Osteoblast (primary cell): ENCODE measurements at regions not wholly inside any gene's neighbourhood (a gene's known extent, or its start where the extent isn't known, plus 50 kb on each side); places are given as distances from the start of the nearest gene placed in this dataset.
"Not testable (repeated sequence)": the region's sequence is repeated elsewhere in the genome, so short reads cannot be mapped to it uniquely, and the experiment has no call there.

Source experiments
- DNase-seq: peaks from one replicate; pipeline ENCODE4 v3.0.0; 2011; ENCODE audit warnings: low spot score, mixed read lengths; ENCODE audit not compliant: insufficient read length; ENCODE audit errors: missing footprints
- H2AFZ ChIP-seq: 2 replicates; pipeline ENCODE4 v1.6.0; 2011; ENCODE audit warnings: mild to moderate bottlenecking, low read length
- H3K27ac ChIP-seq: 2 replicates; pipeline ENCODE4 v1.5.1; 2011; ENCODE audit warnings: mild to moderate bottlenecking, low read depth, low read length, moderate library complexity
- H3K27me3 ChIP-seq: 2 replicates; pipeline ENCODE4 v1.6.0; 2012; ENCODE audit warnings: mild to moderate bottlenecking, control low read depth, inconsistent platforms, low read length, moderate library complexity; ENCODE audit not compliant: insufficient read depth
- H3K36me3 ChIP-seq: 2 replicates; pipeline ENCODE4 v1.5.1; 2011; ENCODE audit warnings: mild to moderate bottlenecking, low read length, control low read depth, moderate library complexity; ENCODE audit not compliant: insufficient read depth
- H3K4me1 ChIP-seq: 2 replicates; pipeline ENCODE4 v1.5.1; 2011; ENCODE audit warnings: mild to moderate bottlenecking, low read length, control low read depth, moderate library complexity; ENCODE audit not compliant: insufficient read depth
- H3K4me2 ChIP-seq: 2 replicates; pipeline ENCODE4 v1.6.0; 2011; ENCODE audit warnings: mild to moderate bottlenecking, low read length; ENCODE audit not compliant: insufficient read depth
- H3K4me3 ChIP-seq: fragments of 200-600 bp; sonication (generic); 3 replicates; pipeline ENCODE4 v1.5.1; 2012; ENCODE audit warnings: mild to moderate bottlenecking, low read length, inconsistent platforms; ENCODE audit not compliant: insufficient read depth
- H3K79me2 ChIP-seq: 2 replicates; pipeline ENCODE4 v1.6.0; 2012; ENCODE audit warnings: mild to moderate bottlenecking, low read length, control low read depth, inconsistent platforms; ENCODE audit not compliant: insufficient read depth
- H3K9me3 ChIP-seq: 2 replicates; pipeline ENCODE4 v1.5.1; 2011; ENCODE audit warnings: low read depth, low read length, control low read depth
- H4K20me1 ChIP-seq: 2 replicates; pipeline ENCODE4 v1.6.0; 2012; ENCODE audit warnings: mild to moderate bottlenecking, low read length, control low read depth; ENCODE audit not compliant: insufficient read depth
- CTCF ChIP-seq: IDR thresholded peaks from 2 replicates; pipeline ENCODE4 v1.5.1; 2011; ENCODE audit warnings: mild to moderate bottlenecking, low read depth, low read length, moderate library complexity; ENCODE audit errors: extremely low read depth

- H3K27me3 ChIP-seq, result no peaks in the 10 kb centered on the region
- no peaks in the 10 kb centered on the region for H3K36me3 ChIP-seq
- no peaks in the 10 kb centered on the region for H4K20me1 ChIP-seq
- no peak overlapping the region for H2AFZ ChIP-seq
- no peaks in the 10 kb centered on the region for H3K79me2 ChIP-seq
- H3K9me3 ChIP-seq, result no peaks in the 10 kb centered on the region
- H3K4me3 ChIP-seq, result no peak overlapping the region
- no peak overlapping the region for H3K4me2 ChIP-seq
- H3K4me1 ChIP-seq, result no peaks in the 10 kb centered on the region
- no peak for DNase-seq
- TF ChIP-seq CTCF, result no peak
- no peak overlapping the region for H3K27ac ChIP-seq
Observed at GRCh38 chr13:84590663-84591062, 708.4 kb upstream of the SLITRK1 start.

DNA sequence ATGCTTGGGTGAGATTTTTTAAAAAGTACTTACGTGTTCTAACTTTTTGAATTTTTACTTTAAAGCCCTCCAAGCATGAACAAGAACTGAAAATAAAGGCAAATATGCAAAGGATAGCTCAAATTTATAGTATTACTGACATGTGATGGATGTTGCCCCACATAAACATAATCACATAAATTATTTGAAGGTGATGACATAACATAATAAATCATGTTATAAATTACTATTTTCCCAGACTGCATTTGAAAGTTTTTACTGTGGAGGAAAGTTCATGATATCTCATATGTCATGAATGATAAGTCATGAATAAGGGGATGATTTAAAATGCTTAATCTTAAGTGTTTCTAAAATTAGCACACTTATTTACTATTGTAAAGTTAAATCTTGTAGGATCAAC lies 705.7 kb upstream of the SLITRK1 start:
- H3K4me2 ChIP-seq, result no peak overlapping the region
- no peak for DNase-seq
- no peak overlapping the region for H3K27ac ChIP-seq
- H2AFZ ChIP-seq, result no peak overlapping the region
- no peaks in the 10 kb centered on the region for H3K36me3 ChIP-seq
- no peak for TF ChIP-seq CTCF
- no peaks in the 10 kb centered on the region for H4K20me1 ChIP-seq
- H3K9me3 ChIP-seq, result no peaks in the 10 kb centered on the region
- no peaks in the 10 kb centered on the region for H3K4me1 ChIP-seq
- H3K4me3 ChIP-seq, result no peak overlapping the region
- no peaks in the 10 kb centered on the region for H3K27me3 ChIP-seq
- no peaks in the 10 kb centered on the region for H3K79me2 ChIP-seq

DNA sequence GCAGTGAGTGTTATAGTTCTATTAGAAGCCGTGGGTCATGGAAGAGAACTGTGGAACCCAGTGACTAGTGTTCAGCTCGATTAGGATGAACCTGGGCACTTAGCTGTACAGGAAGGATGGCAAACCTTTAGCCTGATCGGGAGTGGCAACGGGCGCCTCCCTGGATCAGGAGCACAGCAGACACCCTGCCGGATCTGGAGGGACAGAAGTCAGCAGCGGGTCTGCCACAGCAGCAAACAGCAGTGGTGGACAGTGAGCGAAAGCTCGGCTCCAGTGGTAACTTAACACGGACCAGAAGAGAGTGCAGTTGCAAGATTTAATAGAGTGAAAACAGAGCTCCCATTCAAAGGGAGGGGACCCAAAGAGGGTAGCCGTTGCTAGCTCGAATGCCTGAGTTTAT lies 697.6 kb upstream of the SLITRK1 start:
- not testable (repeated sequence) for H3K27me3 ChIP-seq, H3K9me3 ChIP-seq, H3K4me3 ChIP-seq, H4K20me1 ChIP-seq, H3K4me2 ChIP-seq, H3K27ac ChIP-seq, DNase-seq, H3K36me3 ChIP-seq, H3K79me2 ChIP-seq, H3K4me1 ChIP-seq
- peak overlapping the region; percentile 35 for H2AFZ ChIP-seq

GRCh38 chr13:84574851-84575250 lies 692.6 kb upstream of the SLITRK1 start:
- Histone ChIP-seq H2AFZ (no peak overlapping the region), H3K27me3 (no peaks in the 10 kb centered on the region), H3K9me3 (no peaks in the 10 kb centered on the region), H3K79me2 (no peaks in the 10 kb centered on the region), H3K36me3 (no peaks in the 10 kb centered on the region), H3K4me2 (no peak overlapping the region), H3K4me1 (peaks cover 5% of the 10 kb centered on the region), H3K4me3 (no peak overlapping the region), H3K27ac (no peak overlapping the region), H4K20me1 (no peaks in the 10 kb centered on the region)
- TF ChIP-seq CTCF, result peak; percentile 49
- no peak for DNase-seq

- Histone ChIP-seq H3K27me3 (no peaks in the 10 kb centered on the region), H3K79me2 (no peaks in the 10 kb centered on the region), H2AFZ (no peak overlapping the region), H3K9me3 (no peaks in the 10 kb centered on the region), H3K4me2 (no peak overlapping the region), H4K20me1 (no peaks in the 10 kb centered on the region), H3K4me3 (no peak overlapping the region), H3K4me1 (peaks cover 7% of the 10 kb centered on the region), H3K36me3 (no peaks in the 10 kb centered on the region), H3K27ac (no peak overlapping the region)
- no peak for DNase-seq
- no peak for TF ChIP-seq CTCF
Observed at GRCh38 chr13:84571264-84571663, 689.0 kb upstream of the SLITRK1 start.
